SK-N-SH (cell line): ENCODE measurements at regions not wholly inside any gene's neighbourhood (a gene's known extent, or its start where the extent isn't known, plus 50 kb on each side); places are given as distances from the start of the nearest gene placed in this dataset.

ENCODE experiments used
- ELF1 ChIP-seq: IDR thresholded peaks from 2 replicates; pipeline ENCODE4 v1.4.0; 2012
- EZH2phosphoT487 ChIP-seq: fragments of 200-600 bp; sonication (generic); IDR thresholded peaks from 2 replicates; pipeline ENCODE4 v1.6.1; 2017; ENCODE audit warnings: low read depth, mixed run types, mild to moderate bottlenecking, antibody characterized with exemption, moderate library complexity, borderline replicate concordance
- FOSL2 ChIP-seq: IDR thresholded peaks from 2 replicates; pipeline ENCODE4 v1.4.0; 2012; ENCODE audit warnings: low read depth, mild to moderate bottlenecking, moderate library complexity, borderline replicate concordance
- FOXJ3 ChIP-seq: sonication (generic); formaldehyde crosslinking; IDR thresholded peaks from 2 replicates; pipeline ENCODE4 v1.5.1; 2020; ENCODE audit warnings: mild to moderate bottlenecking, missing genetic modification reagents
- FOXM1 ChIP-seq: IDR thresholded peaks from 2 replicates; pipeline ENCODE4 v1.4.0; 2012; ENCODE audit warnings: low read depth, mild to moderate bottlenecking
- GATA2 ChIP-seq: sonication (generic); formaldehyde crosslinking; IDR thresholded peaks from 2 replicates; pipeline ENCODE4 v1.5.0; 2020; ENCODE audit warnings: mild to moderate bottlenecking, missing genetic modification reagents
- JUND ChIP-seq: IDR thresholded peaks from 2 replicates; pipeline ENCODE4 v1.4.0; 2012
- POLR2AphosphoS5 ChIP-seq: IDR thresholded peaks from 2 replicates; pipeline ENCODE4 v1.6.1; 2012; ENCODE audit warnings: low read depth, low read length
- SIN3A ChIP-seq: IDR thresholded peaks from 2 replicates; pipeline ENCODE4 v1.6.1; 2012; ENCODE audit warnings: low read depth, mild to moderate bottlenecking, low read length, moderate library complexity, borderline replicate concordance
- SMC3 ChIP-seq: IDR thresholded peaks from 2 replicates; pipeline ENCODE4 v1.6.1; 2012; ENCODE audit warnings: low read depth, low read length, improper control_type of control experiment
- YY1 ChIP-seq: IDR thresholded peaks from 2 replicates; pipeline ENCODE4 v1.4.0; 2012; ENCODE audit warnings: low read depth, mild to moderate bottlenecking
- TF ChIP-seq, protein P1 (sequence below): fragments of 200-600 bp; sonication (generic); IDR thresholded peaks from 2 replicates; pipeline ENCODE4 v1.6.1; 2017; ENCODE audit warnings: antibody characterized with exemption, mild to moderate bottlenecking, moderate library complexity
- TF ChIP-seq, protein P2 (sequence below): IDR thresholded peaks from 2 replicates; pipeline ENCODE4 v1.6.1; 2012; ENCODE audit warnings: mild to moderate bottlenecking, low read depth, low read length, moderate library complexity
- TF ChIP-seq, protein P3 (sequence below): IDR thresholded peaks from 2 replicates; pipeline ENCODE4 v1.4.0; 2012; ENCODE audit warnings: low read depth, borderline replicate concordance

DNA sequence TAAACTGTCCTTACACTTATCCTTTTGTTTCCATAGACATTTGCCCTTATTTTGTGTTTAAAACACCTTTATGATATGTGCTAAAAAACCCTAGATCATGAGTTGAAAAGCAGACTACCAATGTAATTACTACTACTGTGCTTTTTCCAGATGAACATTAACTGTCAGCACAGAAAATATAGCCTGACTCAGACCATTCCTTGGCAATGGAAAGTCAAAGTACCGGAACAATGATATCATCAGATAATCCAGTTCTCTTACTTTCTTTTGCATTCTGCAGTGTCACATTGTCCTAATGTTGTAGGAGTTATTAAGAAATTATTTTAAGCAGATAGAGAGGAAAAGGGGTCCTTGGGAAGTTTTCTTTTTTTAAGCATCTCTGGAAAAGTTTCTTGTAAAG is 1189.0 kb upstream of the FLRT2 start:
- TF ChIP-seq, protein P1, sequence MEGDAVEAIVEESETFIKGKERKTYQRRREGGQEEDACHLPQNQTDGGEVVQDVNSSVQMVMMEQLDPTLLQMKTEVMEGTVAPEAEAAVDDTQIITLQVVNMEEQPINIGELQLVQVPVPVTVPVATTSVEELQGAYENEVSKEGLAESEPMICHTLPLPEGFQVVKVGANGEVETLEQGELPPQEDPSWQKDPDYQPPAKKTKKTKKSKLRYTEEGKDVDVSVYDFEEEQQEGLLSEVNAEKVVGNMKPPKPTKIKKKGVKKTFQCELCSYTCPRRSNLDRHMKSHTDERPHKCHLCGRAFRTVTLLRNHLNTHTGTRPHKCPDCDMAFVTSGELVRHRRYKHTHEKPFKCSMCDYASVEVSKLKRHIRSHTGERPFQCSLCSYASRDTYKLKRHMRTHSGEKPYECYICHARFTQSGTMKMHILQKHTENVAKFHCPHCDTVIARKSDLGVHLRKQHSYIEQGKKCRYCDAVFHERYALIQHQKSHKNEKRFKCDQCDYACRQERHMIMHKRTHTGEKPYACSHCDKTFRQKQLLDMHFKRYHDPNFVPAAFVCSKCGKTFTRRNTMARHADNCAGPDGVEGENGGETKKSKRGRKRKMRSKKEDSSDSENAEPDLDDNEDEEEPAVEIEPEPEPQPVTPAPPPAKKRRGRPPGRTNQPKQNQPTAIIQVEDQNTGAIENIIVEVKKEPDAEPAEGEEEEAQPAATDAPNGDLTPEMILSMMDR, result no peak
- TF ChIP-seq, protein P2, sequence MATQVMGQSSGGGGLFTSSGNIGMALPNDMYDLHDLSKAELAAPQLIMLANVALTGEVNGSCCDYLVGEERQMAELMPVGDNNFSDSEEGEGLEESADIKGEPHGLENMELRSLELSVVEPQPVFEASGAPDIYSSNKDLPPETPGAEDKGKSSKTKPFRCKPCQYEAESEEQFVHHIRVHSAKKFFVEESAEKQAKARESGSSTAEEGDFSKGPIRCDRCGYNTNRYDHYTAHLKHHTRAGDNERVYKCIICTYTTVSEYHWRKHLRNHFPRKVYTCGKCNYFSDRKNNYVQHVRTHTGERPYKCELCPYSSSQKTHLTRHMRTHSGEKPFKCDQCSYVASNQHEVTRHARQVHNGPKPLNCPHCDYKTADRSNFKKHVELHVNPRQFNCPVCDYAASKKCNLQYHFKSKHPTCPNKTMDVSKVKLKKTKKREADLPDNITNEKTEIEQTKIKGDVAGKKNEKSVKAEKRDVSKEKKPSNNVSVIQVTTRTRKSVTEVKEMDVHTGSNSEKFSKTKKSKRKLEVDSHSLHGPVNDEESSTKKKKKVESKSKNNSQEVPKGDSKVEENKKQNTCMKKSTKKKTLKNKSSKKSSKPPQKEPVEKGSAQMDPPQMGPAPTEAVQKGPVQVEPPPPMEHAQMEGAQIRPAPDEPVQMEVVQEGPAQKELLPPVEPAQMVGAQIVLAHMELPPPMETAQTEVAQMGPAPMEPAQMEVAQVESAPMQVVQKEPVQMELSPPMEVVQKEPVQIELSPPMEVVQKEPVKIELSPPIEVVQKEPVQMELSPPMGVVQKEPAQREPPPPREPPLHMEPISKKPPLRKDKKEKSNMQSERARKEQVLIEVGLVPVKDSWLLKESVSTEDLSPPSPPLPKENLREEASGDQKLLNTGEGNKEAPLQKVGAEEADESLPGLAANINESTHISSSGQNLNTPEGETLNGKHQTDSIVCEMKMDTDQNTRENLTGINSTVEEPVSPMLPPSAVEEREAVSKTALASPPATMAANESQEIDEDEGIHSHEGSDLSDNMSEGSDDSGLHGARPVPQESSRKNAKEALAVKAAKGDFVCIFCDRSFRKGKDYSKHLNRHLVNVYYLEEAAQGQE, result no peak
- no peak for TF ChIP-seq EZH2phosphoT487
- no peak for TF ChIP-seq GATA2 (CRISPR knock-in tag)
- no peak for TF ChIP-seq FOXM1
- no peak for TF ChIP-seq YY1
- TF ChIP-seq FOXJ3, result no peak
- no peak for TF ChIP-seq JUND
- no peak for TF ChIP-seq POLR2AphosphoS5
- no peak for TF ChIP-seq SIN3A
- no peak for TF ChIP-seq ELF1
- TF ChIP-seq, protein P3, sequence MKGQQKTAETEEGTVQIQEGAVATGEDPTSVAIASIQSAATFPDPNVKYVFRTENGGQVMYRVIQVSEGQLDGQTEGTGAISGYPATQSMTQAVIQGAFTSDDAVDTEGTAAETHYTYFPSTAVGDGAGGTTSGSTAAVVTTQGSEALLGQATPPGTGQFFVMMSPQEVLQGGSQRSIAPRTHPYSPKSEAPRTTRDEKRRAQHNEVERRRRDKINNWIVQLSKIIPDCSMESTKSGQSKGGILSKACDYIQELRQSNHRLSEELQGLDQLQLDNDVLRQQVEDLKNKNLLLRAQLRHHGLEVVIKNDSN, result no peak
- no peak for TF ChIP-seq FOSL2
- no peak for TF ChIP-seq SMC3
